Naive thymus-derived CD8-positive, alpha-beta T cell (primary cell): ENCODE measurements at regions not wholly inside any gene's neighbourhood (a gene's known extent, or its start where the extent isn't known, plus 50 kb on each side); places are given as distances from the start of the nearest gene placed in this dataset.

ENCODE experiments used
- ATAC-seq, 2 donors: fragments of 150-1000 bp; cut with Tn5 transposase in 1 of 2; sonication (Bioruptor Pico), chemical (Tn5 transposase) in 1 of 2; 1 replicate in 1 of 2; 2 replicates in 1 of 2; pipeline ENCODE4 v1.10.0; 2021; ENCODE audit warnings: mild to moderate bottlenecking in 2 of 2, moderate library complexity in 2 of 2
- POLR2A ChIA-PET: fragments of 350-600 bp; sonication (Branson Sonifier 250); formaldehyde crosslinking; loops from one replicate; lab custom pipeline; 2021; ENCODE audit warnings: antibody characterized with exemption; lab: Charles Lee
- DNase-seq, 10 donors: peaks; one replicate each; pipeline versions ENCODE4 v3.0.0 to v3.0.0-alpha.2; 2020 to 2022
- H3K27ac Mint-ChIP-seq, 10 donors: one replicate each; pipeline ENCODE4 v1.8.0; 2020 to 2022; ENCODE audit warnings: mild to moderate bottlenecking in 10 of 10, mixed read lengths in 10 of 10, moderate library complexity in 4 of 10, inconsistent platforms in 1 of 10
- H3K27me3 Mint-ChIP-seq, 5 donors: one replicate each; pipeline ENCODE4 v1.8.0; 2021 to 2022; ENCODE audit warnings: mixed read lengths in 5 of 5
- H3K36me3 Mint-ChIP-seq, 3 donors: one replicate each; pipeline ENCODE4 v1.8.0; 2020 to 2022; ENCODE audit warnings: mixed read lengths in 3 of 3, mild to moderate bottlenecking in 2 of 3, inconsistent platforms in 1 of 3
- H3K4me1 Mint-ChIP-seq, 4 donors: one replicate each; pipeline ENCODE4 v1.8.0; 2021 to 2022; ENCODE audit warnings: mixed read lengths in 4 of 4
- H3K4me3 Mint-ChIP-seq, 10 donors: one replicate each; pipeline ENCODE4 v1.8.0; 2020 to 2022; ENCODE audit warnings: mild to moderate bottlenecking in 10 of 10, mixed read lengths in 10 of 10, moderate library complexity in 6 of 10, inconsistent platforms in 1 of 10
- H3K9me3 Mint-ChIP-seq, 9 donors: one replicate each; pipeline ENCODE4 v1.8.0; 2020 to 2022; ENCODE audit warnings: mixed read lengths in 9 of 9, mild to moderate bottlenecking in 3 of 9, inconsistent platforms in 1 of 9, moderate library complexity in 1 of 9

GRCh38 chr1:169020684-169021083, 85.8 kb upstream of the ATP1B1 start:
- H3K4me1 Mint-ChIP-seq = peaks cover 0 to 11% (median 8%) of the 10 kb centered on the region in 4 donors
- POLR2A ChIA-PET = no interaction called here
- no peak overlapping the region for H3K27ac Mint-ChIP-seq
- DNase-seq (no peak), ATAC-seq (no peak)
- peaks cover 0 to 4% (median 2%) of the 10 kb centered on the region in 3 donors for H3K36me3 Mint-ChIP-seq
- H3K27me3 Mint-ChIP-seq = peaks cover 0 to 20% (median 9%) of the 10 kb centered on the region in 5 donors
- H3K4me3 Mint-ChIP-seq = no peak overlapping the region
- no peaks in the 10 kb centered on the region for H3K9me3 Mint-ChIP-seq

GRCh38 chr1:169022648-169023047, 83.8 kb upstream of the ATP1B1 start:
- POLR2A ChIA-PET = no interaction called here
- H3K4me1 Mint-ChIP-seq = peaks cover 0 to 11% (median 8%) of the 10 kb centered on the region in 4 donors
- ATAC-seq = no peak
- peaks cover 5 to 20% (median 9%) of the 10 kb centered on the region in 5 donors for H3K27me3 Mint-ChIP-seq
- H3K27ac Mint-ChIP-seq = no peak overlapping the region
- H3K36me3 Mint-ChIP-seq = peaks cover 0 to 4% (median 2%) of the 10 kb centered on the region in 3 donors
- no peak for DNase-seq
- no peak overlapping the region for H3K4me3 Mint-ChIP-seq
- H3K9me3 Mint-ChIP-seq = no peaks in the 10 kb centered on the region

GRCh38 chr1:169024255-169024654, 82.2 kb upstream of the ATP1B1 start:
- Mint-ChIP-seq H3K9me3 (no peaks in the 10 kb centered on the region), H3K4me1 (peaks cover 0 to 7% (median 0%) of the 10 kb centered on the region in 4 donors), H3K27me3 (peaks cover 5 to 20% (median 9%) of the 10 kb centered on the region in 5 donors), H3K27ac (peak overlapping the region in 1 of 10 donors; percentile 58), H3K4me3 (no peak overlapping the region), H3K36me3 (peaks cover 0 to 4% (median 2%) of the 10 kb centered on the region in 3 donors)
- no peak for ATAC-seq
- no peak for DNase-seq
- POLR2A ChIA-PET = no interaction called here

GRCh38 chr1:169024800-169025271, 81.7 kb upstream of the ATP1B1 start:
- H3K36me3 Mint-ChIP-seq = peaks cover 0 to 4% (median 2%) of the 10 kb centered on the region in 3 donors
- POLR2A ChIA-PET = no interaction called here
- H3K4me1 Mint-ChIP-seq = peaks cover 0 to 3% (median 0%) of the 10 kb centered on the region in 4 donors
- DNase-seq (no peak), ATAC-seq (no peak)
- H3K4me3 Mint-ChIP-seq = no peak overlapping the region
- H3K9me3 Mint-ChIP-seq = no peaks in the 10 kb centered on the region
- peaks cover 5 to 19% (median 9%) of the 10 kb centered on the region in 5 donors for H3K27me3 Mint-ChIP-seq
- no peak overlapping the region for H3K27ac Mint-ChIP-seq

GRCh38 chr1:169025412-169025811, 81.1 kb upstream of the ATP1B1 start:
- H3K4me3 Mint-ChIP-seq = no peak overlapping the region
- H3K27me3 Mint-ChIP-seq = peaks cover 5 to 19% (median 9%) of the 10 kb centered on the region in 5 donors
- H3K36me3 Mint-ChIP-seq = peaks cover 0 to 4% (median 2%) of the 10 kb centered on the region in 3 donors
- POLR2A ChIA-PET = no interaction called here
- no peak for ATAC-seq
- H3K9me3 Mint-ChIP-seq = no peaks in the 10 kb centered on the region
- H3K27ac Mint-ChIP-seq = peak overlapping the region in 1 of 10 donors; percentile 33
- H3K4me1 Mint-ChIP-seq = peaks cover 0 to 3% (median 0%) of the 10 kb centered on the region in 4 donors
- no peak for DNase-seq

- POLR2A ChIA-PET = no interaction called here
- ATAC-seq = no peak
- Mint-ChIP-seq H3K4me1 (no peaks in the 10 kb centered on the region), H3K36me3 (peaks cover 0 to 2% (median under 1%) of the 10 kb centered on the region in 3 donors), H3K9me3 (no peaks in the 10 kb centered on the region), H3K27me3 (peaks cover 4 to 13% (median 5%) of the 10 kb centered on the region in 5 donors), H3K4me3 (no peak overlapping the region), H3K27ac (no peak overlapping the region)
- no peak for DNase-seq
Measured at GRCh38 chr1:169027607-169028320, 78.7 kb upstream of the ATP1B1 start.

- ATAC-seq = no peak
- POLR2A ChIA-PET = no interaction called here
- peak overlapping the region in 2 of 10 donors; percentile 4 to 65 for H3K27ac Mint-ChIP-seq
- DNase-seq = no peak
- no peaks in the 10 kb centered on the region for H3K4me1 Mint-ChIP-seq
- peaks cover 0 to 2% (median 0%) of the 10 kb centered on the region in 5 donors for H3K27me3 Mint-ChIP-seq
- peaks cover 0 to 1% (median 0%) of the 10 kb centered on the region in 3 donors for H3K36me3 Mint-ChIP-seq
- no peak overlapping the region for H3K4me3 Mint-ChIP-seq
- peaks cover 0 to 10% (median 2%) of the 10 kb centered on the region in 9 donors for H3K9me3 Mint-ChIP-seq
Measured at GRCh38 chr1:169031566-169032224, 74.8 kb upstream of the ATP1B1 start.

- H3K4me3 Mint-ChIP-seq = no peak overlapping the region
- H3K27ac Mint-ChIP-seq = peak overlapping the region in 2 of 10 donors; percentile 58 to 64
Measured at GRCh38 chr1:169041366-169041765, 65.1 kb upstream of the ATP1B1 start.

GRCh38 chr1:169042377-169042776, 64.1 kb upstream of the ATP1B1 start:
- POLR2A ChIA-PET = interaction anchor here (0.6 kb wide), 1 partner anchor 38 kb away, joined by 3 read pairs; no protein-coding TSS in a partner anchor
- DNase-seq (no peak), ATAC-seq (no peak)
- Mint-ChIP-seq H3K9me3 (peaks cover 0 to 9% (median 1%) of the 10 kb centered on the region in 9 donors), H3K4me3 (no peak overlapping the region), H3K27ac (peak overlapping the region in 1 of 10 donors; percentile 82), H3K36me3 (peaks cover 0 to under 1% (median 0%) of the 10 kb centered on the region in 3 donors), H3K4me1 (peaks cover 30 to 48% (median 40%) of the 10 kb centered on the region in 4 donors), H3K27me3 (peaks cover 0 to 2% (median 0%) of the 10 kb centered on the region in 5 donors)

More at GRCh38 chr1:169041366-169041765, 65.1 kb upstream of the ATP1B1 start:
- Mint-ChIP-seq H3K36me3 (peaks cover 0 to 8% (median 2%) of the 10 kb centered on the region in 3 donors), H3K27me3 (peaks cover 0 to 4% (median 0%) of the 10 kb centered on the region in 5 donors), H3K9me3 (peaks cover 0 to 17% (median 9%) of the 10 kb centered on the region in 9 donors), H3K4me1 (peaks cover 27 to 48% (median 38%) of the 10 kb centered on the region in 4 donors)
- POLR2A ChIA-PET = no interaction called here
- no peak for ATAC-seq
- no peak for DNase-seq

- DNase-seq (peak in 1 of 10 donors; percentile 1), ATAC-seq (peak in 1 of 2 donors; percentile 11)
- peak overlapping the region in 9 of 10 donors; percentile 13 to 77 (median 62) for H3K4me3 Mint-ChIP-seq
- H3K9me3 Mint-ChIP-seq = no peaks in the 10 kb centered on the region
- H3K27ac Mint-ChIP-seq = peak overlapping the region in 9 of 10 donors; percentile 4 to 93 (median 75)
- peaks cover 30 to 52% (median 42%) of the 10 kb centered on the region in 4 donors for H3K4me1 Mint-ChIP-seq
- H3K36me3 Mint-ChIP-seq = no peaks in the 10 kb centered on the region
- POLR2A ChIA-PET = interaction anchor here (1.5 kb wide), 1 partner anchor 63 kb away, joined by 3 read pairs; the partner anchor contains the start of gene ATP1B1
- no peaks in the 10 kb centered on the region for H3K27me3 Mint-ChIP-seq
Measured at GRCh38 chr1:169043823-169044222, 62.7 kb upstream of the ATP1B1 start.

- DNase-seq (peak in 7 of 10 donors; percentile 12 to 62 (median 35)), ATAC-seq (peak; percentile 99)
- Mint-ChIP-seq H3K36me3 (no peaks in the 10 kb centered on the region), H3K27me3 (no peaks in the 10 kb centered on the region), H3K9me3 (no peaks in the 10 kb centered on the region), H3K4me1 (peaks cover 31 to 52% (median 46%) of the 10 kb centered on the region in 4 donors), H3K27ac (peak overlapping the region; percentile 32 to 93 (median 73)), H3K4me3 (peak overlapping the region; percentile 16 to 77 (median 64))
- POLR2A ChIA-PET = interaction anchor here (1.3 to 1.5 kb wide), 2 partner anchors 12 to 62 kb away, joined by 3 read pairs; partner anchors contain the start of gene ATP1B1
Measured at GRCh38 chr1:169044296-169044695, 62.2 kb upstream of the ATP1B1 start.

GRCh38 chr1:169044971-169045370, 61.5 kb upstream of the ATP1B1 start:
- H3K4me3 Mint-ChIP-seq = peak overlapping the region in 8 of 10 donors; percentile 39 to 72 (median 66)
- no peak for ATAC-seq
- peak overlapping the region in 7 of 10 donors; percentile 3 to 88 (median 36) for H3K27ac Mint-ChIP-seq
- POLR2A ChIA-PET = interaction anchor here (1.3 kb wide), 1 partner anchor 11 kb away, joined by 3 read pairs; no protein-coding TSS in a partner anchor
- no peaks in the 10 kb centered on the region for H3K36me3 Mint-ChIP-seq
- no peaks in the 10 kb centered on the region for H3K27me3 Mint-ChIP-seq
- H3K4me1 Mint-ChIP-seq = peaks cover 31 to 52% (median 48%) of the 10 kb centered on the region in 4 donors
- no peaks in the 10 kb centered on the region for H3K9me3 Mint-ChIP-seq
- DNase-seq = no peak
